HCT116 (cell line): ENCODE measurements at regions not wholly inside any gene's neighbourhood (a gene's known extent, or its start where the extent isn't known, plus 50 kb on each side); places are given as distances from the start of the nearest gene placed in this dataset.
A peak's percentile ranks its signal among the peaks of the same experiment; 100 is the strongest.

Source experiments
- ATAC-seq: fragments of 200-7000 bp; cut with Tn5 transposase; 2 replicates; pipeline ENCODE4 v1.9.1; 2020; ENCODE audit warnings: mild to moderate bottlenecking, moderate library complexity
- BruUV-seq: library from RNA; stranded (reverse); fragments of 400-500 nt; replicated peaks from 2 replicates; lab custom pipeline; 2021; lab: Mats Ljungman, UMichigan
- CTCF ChIA-PET: fragments of 300-600 bp; sonication (Branson Sonifier 250); formaldehyde crosslinking; loops from one replicate; lab custom pipeline; 2021; ENCODE audit warnings: antibody characterized with exemption; lab: Charles Lee
- POLR2A ChIA-PET: fragments of 300-600, 350-600 bp; sonication (Branson Sonifier 250); formaldehyde crosslinking; loops from one replicate; lab custom pipeline; 2021; ENCODE audit warnings: antibody characterized with exemption; lab: Charles Lee
- RAD21 ChIA-PET, 2 experiments: fragments of 300-600 bp; sonication (Branson Sonifier 250); formaldehyde crosslinking; loops; one replicate each; lab custom pipeline; 2023; ENCODE audit warnings: low total read pairs in 2 of 2; ENCODE audit not compliant: uncharacterized antibody in 2 of 2, unreplicated experiment in 2 of 2, low non-redundant PET in 1 of 2; lab: Charles Lee
- DNase-seq: peaks from one replicate; pipeline ENCODE4 v3.0.0-alpha.2; 2010; ENCODE audit warnings: low read depth, low spot score
- H2AFZ ChIP-seq: fragments of 200-600 bp; shearing (Covaris generic), sonication (generic); 2 replicates; pipeline ENCODE4 v1.6.1; 2017; ENCODE audit warnings: low read depth, mixed run types, mixed read lengths, antibody characterized with exemption, low read length; ENCODE audit not compliant: poor library complexity, severe bottlenecking
- H3K27ac ChIP-seq: 2 replicates; pipeline ENCODE4 v1.5.1; 2012; ENCODE audit warnings: low read depth, low read length
- H3K27me3 ChIP-seq: fragments of 200-600 bp; sonication (generic); 2 replicates; pipeline ENCODE4 v1.6.1; 2016; ENCODE audit warnings: mixed run types, low read length, mixed read lengths; ENCODE audit not compliant: insufficient read depth
- H3K36me3 ChIP-seq, 2 experiments: fragments of 200-500 bp in 1 of 2; fragments of 200-600 bp in 1 of 2; sonication (Bioruptor generic) in 1 of 2; sonication (generic) in 1 of 2; 2 replicates each; pipeline versions ENCODE4 v1.5.1 to v1.6.1; 2014 to 2016; ENCODE audit warnings: low read length in 2 of 2, inconsistent platforms in 1 of 2, mixed read lengths in 1 of 2, mixed run types in 1 of 2; ENCODE audit not compliant: insufficient read depth in 2 of 2, control insufficient read depth in 1 of 2
- H3K4me1 ChIP-seq, 2 experiments: fragments of 200-600 bp in 1 of 2; sonication (generic) in 1 of 2; 2 replicates each; pipeline versions ENCODE4 v1.5.1 to v1.6.1; 2012 to 2017; ENCODE audit warnings: low read length in 2 of 2, inconsistent platforms in 1 of 2, mild to moderate bottlenecking in 1 of 2, mixed read lengths in 1 of 2, mixed run types in 1 of 2, moderate library complexity in 1 of 2; ENCODE audit not compliant: insufficient read depth in 2 of 2, control insufficient read depth in 1 of 2
- H3K4me2 ChIP-seq: fragments of 200-600 bp; sonication (generic); 2 replicates; pipeline ENCODE4 v1.6.1; 2017; ENCODE audit warnings: mixed run types, low read length, mixed read lengths
- H3K4me3 ChIP-seq, 2 experiments: fragments of 200-600 bp in 1 of 2; sonication (generic) in 1 of 2; replicated peaks in 1 of 2; 2 replicates each; pipeline ENCODE4 v1.5.1; 2011 to 2016; ENCODE audit warnings: low read length in 2 of 2, control low read depth in 1 of 2, low read depth in 1 of 2, mild to moderate bottlenecking in 1 of 2, mixed read lengths in 1 of 2, mixed run types in 1 of 2
- H3K79me2 ChIP-seq: fragments of 200-600 bp; sonication (generic); 2 replicates; pipeline ENCODE4 v1.6.1; 2017; ENCODE audit warnings: mild to moderate bottlenecking, mixed run types, low read length, moderate library complexity, mixed read lengths; ENCODE audit not compliant: insufficient read depth
- H3K9ac ChIP-seq: fragments of 200-600 bp; sonication (generic); 2 replicates; pipeline ENCODE4 v1.6.1; 2016; ENCODE audit warnings: low read length, mixed read lengths
- H3K9me2 ChIP-seq: fragments of 200-600 bp; sonication (generic), shearing (Covaris generic); 2 replicates; pipeline ENCODE4 v1.6.1; 2017; ENCODE audit warnings: mixed run types, mild to moderate bottlenecking, moderate library complexity; ENCODE audit not compliant: insufficient read depth
- H3K9me3 ChIP-seq, 2 experiments: fragments of 200-500 bp in 1 of 2; fragments of 200-600 bp in 1 of 2; sonication (Bioruptor generic) in 1 of 2; sonication (generic) in 1 of 2; 2 replicates each; pipeline ENCODE4 v1.6.1; 2014 to 2017; ENCODE audit warnings: low read length in 2 of 2, mixed read lengths in 2 of 2, inconsistent platforms in 1 of 2, low read depth in 1 of 2, mild to moderate bottlenecking in 1 of 2, mixed run types in 1 of 2, moderate library complexity in 1 of 2; ENCODE audit not compliant: control insufficient read depth in 1 of 2, insufficient read depth in 1 of 2
- H4K20me1 ChIP-seq: fragments of 200-600 bp; sonication (generic), shearing (Covaris generic); 2 replicates; pipeline ENCODE4 v1.6.1; 2017; ENCODE audit warnings: mixed run types, mild to moderate bottlenecking, moderate library complexity; ENCODE audit not compliant: insufficient read depth
- CEBPB ChIP-seq: IDR thresholded peaks from 2 replicates; pipeline ENCODE4 v1.6.1; 2012; ENCODE audit warnings: low read depth
- JUND ChIP-seq: IDR thresholded peaks from 2 replicates; pipeline ENCODE4 v1.6.1; 2012
- MAX ChIP-seq: IDR thresholded peaks from 2 replicates; pipeline ENCODE4 v1.6.1; 2012
- SIN3A ChIP-seq: IDR thresholded peaks from 2 replicates; pipeline ENCODE4 v1.6.1; 2012; ENCODE audit warnings: low read depth
- ZNF274 ChIP-seq: fragments of 200-500 bp; sonication (Bioruptor generic); IDR thresholded peaks from 2 replicates; pipeline ENCODE4 v1.6.1; 2014; ENCODE audit warnings: mild to moderate bottlenecking, low read depth, low read length, inconsistent platforms
- intact Hi-C: fragments of 100-400 bp; cut with micrococcal nuclease; formaldehyde crosslinking; loops from 2 replicates; pipeline ENCODE4 v1.10.0; 2022
- TF ChIP-seq, protein P1 (sequence below): IDR thresholded peaks from 2 replicates; pipeline ENCODE4 v1.6.1; 2012; ENCODE audit warnings: low read depth
- TF ChIP-seq, protein P2 (sequence below), 3 experiments: fragments of 200-600 bp in 1 of 3; sonication (generic) in 1 of 3; IDR thresholded peaks in 2 of 3; conservative IDR thresholded peaks in 1 of 3; 2 replicates each; pipeline ENCODE4 v1.5.1; 2012 to 2017; ENCODE audit warnings: low read depth in 2 of 3, low read length in 2 of 3, antibody characterized with exemption in 1 of 3, borderline replicate concordance in 1 of 3, control low read depth in 1 of 3, mild to moderate bottlenecking in 1 of 3, mixed read lengths in 1 of 3, mixed run types in 1 of 3, moderate library complexity in 1 of 3; ENCODE audit not compliant: insufficient read depth in 1 of 3

GRCh38 chr14:106826833-106827369 lies 1300.5 kb downstream of the TMEM121 start:
- Histone ChIP-seq H2AFZ (no peak overlapping the region), H3K79me2 (no peaks in the 10 kb centered on the region), H3K9me3 (peaks cover 0 to 13% of the 10 kb centered on the region in 2 experiments; a peak in 2 of 4 replicates), H3K4me1 (no peaks in the 10 kb centered on the region), H3K27me3 (no peaks in the 10 kb centered on the region), H3K9ac (no peak overlapping the region), H3K9me2 (no peaks in the 10 kb centered on the region), H3K4me3 (no peak overlapping the region), H3K4me2 (no peak overlapping the region), H3K27ac (no peak overlapping the region), H3K36me3 (no peaks in the 10 kb centered on the region), H4K20me1 (no peaks in the 10 kb centered on the region)
- intact Hi-C loops: no loop called here
- no TSS peak for BruUV-seq
- ATAC-seq (no peak), DNase-seq (no peak)
- ChIA-PET RAD21 (no interaction called here), CTCF (no interaction called here), POLR2A (no interaction called here)
- TF ChIP-seq MAX (no peak), ZNF274 (no peak), JUND (no peak), SIN3A (no peak)

DNA sequence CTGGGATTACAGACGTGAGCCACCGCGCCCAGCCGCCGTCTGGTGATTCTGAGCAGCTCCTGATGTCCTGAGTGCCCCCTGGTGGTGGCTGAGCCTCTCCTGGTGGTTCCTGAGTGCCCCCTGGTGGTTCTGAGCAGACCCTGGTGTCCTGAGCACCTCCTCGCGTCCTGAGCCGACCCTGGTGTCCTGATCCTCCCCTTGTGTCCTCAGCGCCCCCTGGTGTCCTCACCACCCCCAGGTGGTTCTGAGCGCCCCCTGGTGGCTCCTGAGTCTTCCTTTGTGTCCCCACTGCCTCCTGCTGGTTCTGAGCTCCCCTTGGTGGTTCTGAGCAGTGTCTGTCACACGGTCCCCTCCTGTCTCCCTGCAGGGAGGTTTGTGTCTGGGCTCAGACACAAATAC lies 1304.9 kb downstream of the TMEM121 start:
- ChIA-PET CTCF (no interaction called here), POLR2A (no interaction called here), RAD21 (no interaction called here)
- no peak overlapping the region for H2AFZ ChIP-seq
- TF ChIP-seq, protein P1, sequence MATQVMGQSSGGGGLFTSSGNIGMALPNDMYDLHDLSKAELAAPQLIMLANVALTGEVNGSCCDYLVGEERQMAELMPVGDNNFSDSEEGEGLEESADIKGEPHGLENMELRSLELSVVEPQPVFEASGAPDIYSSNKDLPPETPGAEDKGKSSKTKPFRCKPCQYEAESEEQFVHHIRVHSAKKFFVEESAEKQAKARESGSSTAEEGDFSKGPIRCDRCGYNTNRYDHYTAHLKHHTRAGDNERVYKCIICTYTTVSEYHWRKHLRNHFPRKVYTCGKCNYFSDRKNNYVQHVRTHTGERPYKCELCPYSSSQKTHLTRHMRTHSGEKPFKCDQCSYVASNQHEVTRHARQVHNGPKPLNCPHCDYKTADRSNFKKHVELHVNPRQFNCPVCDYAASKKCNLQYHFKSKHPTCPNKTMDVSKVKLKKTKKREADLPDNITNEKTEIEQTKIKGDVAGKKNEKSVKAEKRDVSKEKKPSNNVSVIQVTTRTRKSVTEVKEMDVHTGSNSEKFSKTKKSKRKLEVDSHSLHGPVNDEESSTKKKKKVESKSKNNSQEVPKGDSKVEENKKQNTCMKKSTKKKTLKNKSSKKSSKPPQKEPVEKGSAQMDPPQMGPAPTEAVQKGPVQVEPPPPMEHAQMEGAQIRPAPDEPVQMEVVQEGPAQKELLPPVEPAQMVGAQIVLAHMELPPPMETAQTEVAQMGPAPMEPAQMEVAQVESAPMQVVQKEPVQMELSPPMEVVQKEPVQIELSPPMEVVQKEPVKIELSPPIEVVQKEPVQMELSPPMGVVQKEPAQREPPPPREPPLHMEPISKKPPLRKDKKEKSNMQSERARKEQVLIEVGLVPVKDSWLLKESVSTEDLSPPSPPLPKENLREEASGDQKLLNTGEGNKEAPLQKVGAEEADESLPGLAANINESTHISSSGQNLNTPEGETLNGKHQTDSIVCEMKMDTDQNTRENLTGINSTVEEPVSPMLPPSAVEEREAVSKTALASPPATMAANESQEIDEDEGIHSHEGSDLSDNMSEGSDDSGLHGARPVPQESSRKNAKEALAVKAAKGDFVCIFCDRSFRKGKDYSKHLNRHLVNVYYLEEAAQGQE: no peak
- TF ChIP-seq, protein P2, sequence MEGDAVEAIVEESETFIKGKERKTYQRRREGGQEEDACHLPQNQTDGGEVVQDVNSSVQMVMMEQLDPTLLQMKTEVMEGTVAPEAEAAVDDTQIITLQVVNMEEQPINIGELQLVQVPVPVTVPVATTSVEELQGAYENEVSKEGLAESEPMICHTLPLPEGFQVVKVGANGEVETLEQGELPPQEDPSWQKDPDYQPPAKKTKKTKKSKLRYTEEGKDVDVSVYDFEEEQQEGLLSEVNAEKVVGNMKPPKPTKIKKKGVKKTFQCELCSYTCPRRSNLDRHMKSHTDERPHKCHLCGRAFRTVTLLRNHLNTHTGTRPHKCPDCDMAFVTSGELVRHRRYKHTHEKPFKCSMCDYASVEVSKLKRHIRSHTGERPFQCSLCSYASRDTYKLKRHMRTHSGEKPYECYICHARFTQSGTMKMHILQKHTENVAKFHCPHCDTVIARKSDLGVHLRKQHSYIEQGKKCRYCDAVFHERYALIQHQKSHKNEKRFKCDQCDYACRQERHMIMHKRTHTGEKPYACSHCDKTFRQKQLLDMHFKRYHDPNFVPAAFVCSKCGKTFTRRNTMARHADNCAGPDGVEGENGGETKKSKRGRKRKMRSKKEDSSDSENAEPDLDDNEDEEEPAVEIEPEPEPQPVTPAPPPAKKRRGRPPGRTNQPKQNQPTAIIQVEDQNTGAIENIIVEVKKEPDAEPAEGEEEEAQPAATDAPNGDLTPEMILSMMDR (IDR thresholded peaks at IDR 0.05 in 2 of 3, conservative IDR thresholded peaks at IDR 0.05 in 1 of 3; ENCODE audit: borderline replicate concordance in 1 of 3, insufficient read depth in 1 of 3, low read depth in 2 of 3, low read length in 2 of 3): peak; percentile 37 to 59 (median 38); a peak in 4 of 6 replicates
- TF ChIP-seq CEBPB: no peak
- DNase-seq: no peak
- H3K9me2 ChIP-seq: no peaks in the 10 kb centered on the region
- ATAC-seq: no peak
- H3K27ac ChIP-seq: no peak overlapping the region
- H3K79me2 ChIP-seq: no peaks in the 10 kb centered on the region
- no peak overlapping the region for H3K9ac ChIP-seq
- H3K27me3 ChIP-seq: no peaks in the 10 kb centered on the region
- no TSS peak for BruUV-seq
- H3K4me3 ChIP-seq: no peak overlapping the region
- no peaks in the 10 kb centered on the region for H3K4me1 ChIP-seq
- intact Hi-C loops: no loop called here
- H4K20me1 ChIP-seq: no peaks in the 10 kb centered on the region
- no peaks in the 10 kb centered on the region for H3K36me3 ChIP-seq
- peaks cover 4 to 14% of the 10 kb centered on the region in 2 experiments; a peak in 3 of 4 replicates for H3K9me3 ChIP-seq
- H3K4me2 ChIP-seq: no peak overlapping the region
